ENCODE measurements at regions not wholly inside any gene's neighbourhood (a gene's known extent, or its start where the extent isn't known, plus 50 kb on each side); places are given as distances from the start of the nearest gene placed in this dataset.

DNA sequence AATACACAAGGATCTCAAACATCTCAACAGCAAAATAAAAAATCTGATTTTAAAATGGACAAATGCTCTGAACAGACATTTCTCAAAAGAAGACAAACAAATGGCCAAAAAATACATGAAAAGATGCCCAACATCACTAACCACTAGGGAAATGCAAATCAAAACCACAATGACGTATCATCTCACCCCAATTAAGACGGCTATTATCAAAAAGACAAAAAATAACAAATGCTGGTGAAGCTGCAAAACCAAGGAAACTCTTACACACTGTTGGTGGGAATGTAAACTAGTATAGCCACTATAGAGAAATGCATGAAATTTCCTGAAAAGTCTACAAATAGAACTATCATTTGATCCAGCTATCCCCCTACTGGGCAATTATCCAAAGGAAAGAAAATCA lies 145.0 kb downstream of the BTG1 start:
- DNase-seq (ENCODE audit: low read depth): no peak

DNA sequence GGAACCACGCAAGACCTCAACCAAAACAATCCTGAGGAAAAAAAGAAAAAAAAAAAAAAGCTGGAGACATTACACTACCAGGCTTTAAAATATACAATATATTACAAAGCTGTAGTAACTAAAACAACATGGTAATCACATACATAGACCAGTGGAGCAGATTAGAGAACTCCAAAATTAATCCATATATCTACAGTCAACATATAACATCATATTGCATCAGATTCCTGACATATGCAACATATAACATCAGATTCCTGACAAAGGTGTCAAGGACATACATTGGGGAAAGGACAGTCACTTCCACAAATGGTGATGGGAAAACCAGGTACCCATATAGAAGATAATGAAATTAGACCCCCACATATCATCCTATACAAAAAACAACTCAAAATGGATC lies 145.8 kb downstream of the BTG1 start:
- DNase-seq (ENCODE audit: low read depth): no peak

DNA sequence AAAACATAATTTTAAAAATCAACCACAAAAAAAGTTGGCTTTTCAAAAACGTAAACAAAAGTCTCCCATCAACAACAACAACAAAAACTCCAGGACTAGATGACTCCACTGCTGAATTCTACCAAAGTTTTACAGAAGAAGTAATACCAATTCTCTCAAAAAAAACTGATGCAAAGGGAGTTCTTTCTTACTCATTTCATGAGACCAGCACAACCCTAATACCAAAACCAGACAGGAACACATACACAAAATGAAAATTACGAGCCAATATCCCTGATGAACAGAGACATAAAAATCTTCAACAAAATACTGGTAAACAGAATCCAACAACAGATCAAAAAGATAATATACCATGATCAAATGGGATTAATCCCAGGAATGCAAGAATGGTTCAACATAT lies 147.3 kb downstream of the BTG1 start:
- DNase-seq (ENCODE audit: low read depth): no peak

DNA sequence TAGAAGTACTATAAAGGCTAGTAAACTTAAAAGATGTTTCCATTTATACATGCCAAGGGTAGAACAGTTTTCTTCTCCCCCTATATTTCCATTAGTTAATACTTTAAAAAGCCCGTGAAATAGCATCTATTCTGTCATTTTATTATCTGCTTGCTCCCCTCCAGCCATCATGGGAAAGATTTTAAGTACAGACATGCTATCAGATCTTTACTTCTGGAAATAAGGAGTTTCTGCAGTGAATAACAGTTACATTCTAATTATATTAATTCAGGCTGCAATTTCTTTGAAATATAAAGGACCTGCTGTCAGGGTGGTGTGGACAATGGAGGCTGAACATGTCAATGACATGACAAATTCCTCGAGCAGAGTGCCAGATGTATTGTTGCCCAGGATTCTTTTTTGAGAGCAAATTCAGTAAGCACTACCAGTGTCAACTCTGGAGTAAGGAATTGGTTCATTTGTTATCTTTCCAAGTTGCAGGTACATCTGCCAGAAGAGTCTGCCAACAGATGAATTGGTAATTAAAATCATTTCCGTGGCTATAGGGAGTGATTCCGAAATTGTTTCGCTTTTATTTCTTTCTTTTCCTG lies 151.3 kb downstream of the BTG1 start:
- no peak for DNase-seq (ENCODE audit: low read depth)

DNA sequence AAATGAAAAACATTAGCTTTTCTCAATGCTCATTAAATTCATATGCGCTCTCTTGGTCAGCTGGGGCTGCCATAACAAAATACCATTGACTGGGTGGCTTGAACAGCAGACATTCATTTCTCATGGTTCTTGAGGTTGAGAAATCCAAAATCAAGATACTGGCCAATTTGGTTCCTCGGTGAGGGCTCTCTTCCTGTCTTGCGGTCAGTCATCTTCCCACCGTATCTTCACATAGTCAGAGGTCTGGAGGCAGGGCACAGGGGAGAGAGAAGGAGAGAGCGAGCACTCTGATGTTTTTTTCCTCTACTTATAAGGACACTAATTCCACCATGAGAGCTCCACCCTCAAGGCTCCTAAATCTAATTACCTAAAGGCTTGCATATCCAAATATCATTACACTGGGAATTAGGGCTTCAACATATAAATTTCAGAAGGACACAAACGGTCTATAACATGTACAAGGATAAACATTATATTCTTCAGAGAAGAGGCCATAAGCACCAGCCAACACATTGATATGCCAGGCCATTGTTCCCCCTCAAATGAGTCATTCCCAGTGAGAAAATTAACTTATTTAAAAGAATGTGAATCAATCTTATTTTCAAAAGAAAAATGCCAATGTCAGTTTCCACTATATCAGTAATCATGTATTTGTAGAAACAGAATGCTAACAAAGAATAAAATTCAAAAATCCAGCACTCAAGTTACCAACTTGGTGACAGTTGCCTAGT lies 152.2 kb downstream of the BTG1 start:
- DNase-seq (ENCODE audit: low read depth): no peak

DNA sequence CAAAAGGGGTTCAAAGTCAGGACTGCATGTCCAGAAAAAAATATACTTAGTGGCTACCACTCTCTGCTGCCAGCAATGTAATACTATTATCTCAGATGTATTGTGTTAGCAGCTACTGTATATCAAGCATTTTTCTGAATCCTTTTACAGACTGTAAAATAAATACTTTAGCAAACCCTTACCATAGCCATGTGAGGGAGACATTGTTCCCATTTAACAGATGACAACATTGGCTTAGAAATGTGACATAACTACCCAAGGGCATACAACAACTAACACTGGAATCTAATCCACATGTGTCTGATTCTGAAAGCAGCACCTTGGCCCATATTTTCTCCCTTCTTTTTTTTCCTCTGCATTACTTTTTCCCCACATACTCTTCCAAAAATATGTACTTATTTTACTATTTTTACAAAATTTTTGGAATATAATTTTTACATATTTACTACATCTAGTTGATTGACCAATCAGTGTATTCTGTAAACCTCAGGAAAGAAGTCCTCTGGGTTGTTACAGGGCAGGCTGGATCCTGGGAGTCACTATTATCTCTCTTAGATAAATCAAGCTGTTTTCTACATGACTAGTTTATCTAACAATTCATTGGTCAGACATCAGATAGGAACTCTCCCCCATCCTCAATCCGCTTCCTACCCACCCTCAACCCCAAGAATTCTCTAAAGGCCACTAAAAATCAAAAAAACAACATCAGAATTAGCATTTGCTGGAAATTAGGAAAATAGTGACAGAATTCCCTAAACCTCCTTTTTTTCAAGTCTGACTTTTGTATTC lies 154.1 kb downstream of the BTG1 start:
- DNase-seq (ENCODE audit: low read depth): no peak

DNA sequence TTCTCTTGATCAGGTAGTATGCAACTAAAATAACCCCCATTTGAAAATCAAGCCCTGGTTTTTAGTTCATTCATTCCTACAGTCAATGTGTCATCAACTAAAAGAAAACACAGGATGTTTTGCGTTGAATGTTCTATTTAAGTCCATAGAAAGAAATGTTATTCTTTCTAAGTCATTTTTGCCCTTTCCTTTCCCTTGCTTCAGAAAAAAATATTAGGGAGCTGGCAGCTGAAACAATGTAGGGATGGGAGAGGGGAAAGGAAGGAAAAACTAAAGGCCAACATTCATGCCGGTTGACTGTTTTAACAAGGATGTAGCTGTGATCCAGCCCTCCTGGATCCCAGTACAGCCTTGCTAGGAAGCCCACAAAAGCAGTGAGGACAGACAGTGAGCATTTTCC lies 155.1 kb downstream of the BTG1 start:
- no peak for DNase-seq (ENCODE audit: low read depth)

DNA sequence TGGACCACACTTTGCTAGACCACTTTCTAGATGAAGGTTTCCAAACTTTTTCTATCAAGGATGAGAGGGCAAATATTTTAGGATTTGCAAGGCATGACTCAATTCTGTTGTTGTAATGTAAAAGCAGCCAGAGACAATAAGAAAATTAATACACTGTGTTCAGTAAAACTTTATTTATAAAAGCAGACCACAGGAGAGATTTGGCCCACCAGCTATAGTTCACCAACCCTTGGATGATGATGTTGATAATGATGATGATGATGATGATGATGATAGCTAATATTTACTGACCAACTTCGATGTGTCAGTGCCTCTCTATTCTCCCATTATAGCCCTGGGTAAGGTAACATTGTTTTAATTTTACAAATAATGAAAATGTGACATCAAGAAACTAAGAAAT lies 156.5 kb downstream of the BTG1 start:
- DNase-seq (ENCODE audit: low read depth): no peak

DNA sequence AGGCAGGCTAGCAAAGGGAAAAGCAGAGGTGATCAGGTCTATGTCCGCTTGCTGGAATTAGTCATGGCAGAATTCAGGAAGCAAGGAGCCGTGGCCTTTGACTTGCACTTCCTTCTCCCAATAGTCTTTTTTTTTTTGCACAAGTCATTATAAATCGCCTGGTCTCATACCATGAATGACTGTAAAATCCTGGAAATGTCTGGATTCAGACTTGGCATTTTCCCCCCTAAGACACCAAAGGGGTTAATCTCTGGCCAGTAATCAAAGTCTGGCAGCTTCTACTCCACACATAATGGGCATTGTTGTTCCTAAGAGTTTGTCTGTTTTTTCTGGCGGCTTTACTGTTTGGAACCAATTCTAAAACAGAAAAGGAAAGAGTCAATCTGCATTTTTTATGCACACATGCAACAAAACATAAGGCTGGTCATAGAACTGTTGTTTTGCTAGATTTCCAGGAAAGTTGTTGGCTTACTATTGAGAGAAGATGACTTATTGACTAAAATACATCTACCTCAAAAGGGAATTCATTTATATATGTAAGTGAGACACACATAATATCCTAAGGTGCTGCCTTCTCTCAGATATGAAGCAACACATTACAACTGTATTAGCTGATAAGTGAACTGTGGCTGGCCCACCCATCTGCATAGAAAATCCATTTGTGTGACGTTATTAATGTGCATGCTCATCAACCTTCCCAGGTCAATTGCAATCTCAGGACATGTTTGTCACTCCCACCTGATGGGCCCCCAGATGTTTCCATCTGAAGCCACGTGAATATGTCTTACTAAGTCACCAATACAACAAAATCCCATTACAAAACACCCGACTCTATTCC lies 157.3 kb downstream of the BTG1 start:
- DNase-seq (ENCODE audit: low read depth): no peak

DNA sequence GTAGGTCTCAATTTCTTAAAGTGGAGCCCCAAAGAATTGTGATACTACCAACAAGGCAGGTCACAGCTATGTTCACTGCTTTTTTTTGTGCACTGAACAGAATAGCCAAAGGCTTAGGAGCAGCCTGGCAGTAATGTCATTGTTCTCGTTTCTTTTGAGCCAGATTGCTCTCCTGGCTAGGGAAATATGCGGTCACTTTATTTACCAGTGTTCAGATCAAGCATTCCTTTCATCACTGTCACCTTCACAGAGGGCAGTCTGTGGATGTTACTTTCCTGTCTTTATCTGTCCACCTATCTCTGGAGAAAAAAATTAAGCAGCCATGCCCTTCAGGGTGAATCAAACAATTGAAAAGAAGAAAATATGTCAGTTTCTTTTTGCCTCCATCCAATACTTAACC lies 159.6 kb downstream of the BTG1 start:
- no peak for DNase-seq (ENCODE audit: low read depth)

DNA sequence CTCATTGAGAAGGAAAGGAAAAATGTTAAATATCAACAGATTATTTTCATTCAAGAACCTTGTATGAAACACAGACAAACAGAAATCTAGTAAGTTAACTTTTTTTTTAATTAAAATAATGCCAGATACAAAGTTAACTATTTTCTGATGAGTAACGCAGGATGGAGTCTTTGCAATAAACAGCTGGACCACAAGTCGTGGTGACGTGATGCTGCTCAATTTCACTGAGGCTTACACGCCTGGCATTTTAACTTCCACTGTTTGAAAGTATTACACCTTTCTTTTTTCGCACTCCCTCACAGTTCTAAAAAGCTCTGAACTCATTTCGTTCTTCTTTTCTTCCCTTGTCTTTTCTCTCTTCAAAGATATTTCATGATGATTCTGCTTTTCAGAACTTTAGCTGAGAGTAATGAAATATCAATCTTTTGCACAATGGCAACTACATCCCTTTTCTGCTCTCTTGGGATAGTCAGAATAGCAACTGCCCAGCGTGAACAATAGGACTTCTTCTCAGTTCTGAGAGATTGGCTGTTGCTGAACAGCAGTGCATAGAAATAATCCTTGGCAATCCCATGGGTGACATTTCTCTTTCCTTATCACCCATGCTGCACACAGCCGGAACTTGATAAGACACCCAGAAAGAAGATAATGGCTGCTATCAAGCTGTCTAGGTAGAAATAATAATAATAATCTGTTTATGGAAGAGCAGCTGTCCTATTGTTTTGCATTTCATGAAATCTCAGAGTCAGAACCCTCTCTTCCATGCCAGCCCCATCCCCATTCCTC lies 160.5 kb downstream of the BTG1 start:
- DNase-seq (ENCODE audit: low read depth): no peak

DNA sequence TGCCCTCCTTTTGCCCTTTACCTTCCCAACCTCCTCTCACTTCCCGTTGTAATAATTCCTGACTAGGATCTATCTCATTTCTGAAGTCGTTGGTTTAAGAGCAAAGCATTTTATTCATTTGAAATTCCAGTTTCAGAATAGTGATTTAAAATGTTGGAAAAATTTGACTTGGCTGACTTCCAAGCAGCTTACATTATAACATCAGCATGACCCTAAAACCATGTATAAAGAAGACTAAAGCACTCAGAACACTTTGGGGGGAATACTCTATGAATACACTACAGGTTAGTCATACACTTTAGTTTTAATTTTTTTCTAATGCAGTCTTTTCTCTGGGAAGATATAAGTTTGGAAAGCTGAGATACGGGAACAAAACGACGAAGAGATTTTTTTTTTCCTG lies 161.1 kb downstream of the BTG1 start:
- no peak for DNase-seq (ENCODE audit: low read depth)

DNA sequence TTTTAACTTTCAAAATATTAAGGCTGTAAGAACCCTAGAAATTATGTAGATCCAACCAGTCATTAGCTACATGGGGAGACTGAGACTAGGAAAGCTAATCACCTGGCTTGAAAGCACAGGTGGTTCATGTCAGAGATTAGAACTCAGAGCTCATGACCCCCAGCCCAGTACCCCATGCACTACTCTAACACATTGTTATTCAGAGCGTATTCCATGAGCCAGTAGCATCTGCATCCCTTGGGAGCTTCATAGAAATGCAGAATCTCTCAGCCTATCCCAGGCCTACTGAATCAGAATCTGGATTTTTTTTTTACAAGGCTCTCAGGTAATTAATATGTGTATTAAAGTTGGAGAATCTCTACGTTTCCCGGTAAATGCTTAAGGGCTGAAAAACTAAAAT lies 161.7 kb downstream of the BTG1 start:
- DNase-seq (ENCODE audit: low read depth): no peak

DNA sequence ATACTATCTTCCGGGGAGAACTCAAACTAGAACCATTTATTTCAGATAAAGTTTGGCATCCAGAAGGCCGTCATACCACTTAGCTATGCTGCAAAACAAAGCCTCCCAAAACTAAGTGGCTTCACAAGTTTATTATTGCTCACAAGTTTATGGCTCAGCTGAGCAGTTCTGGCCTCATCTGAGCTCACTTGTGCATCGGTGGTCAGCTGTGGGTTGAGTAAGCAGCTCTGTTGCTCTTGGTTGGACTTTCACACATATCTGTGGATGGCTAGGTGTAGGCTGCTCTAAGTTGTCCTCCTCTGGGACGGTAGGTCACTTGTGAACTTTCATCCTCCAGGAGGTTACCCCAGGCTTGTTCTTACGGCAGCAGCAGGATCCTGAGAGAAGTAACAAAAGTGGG lies 162.7 kb downstream of the BTG1 start:
- no peak for DNase-seq (ENCODE audit: low read depth)

DNA sequence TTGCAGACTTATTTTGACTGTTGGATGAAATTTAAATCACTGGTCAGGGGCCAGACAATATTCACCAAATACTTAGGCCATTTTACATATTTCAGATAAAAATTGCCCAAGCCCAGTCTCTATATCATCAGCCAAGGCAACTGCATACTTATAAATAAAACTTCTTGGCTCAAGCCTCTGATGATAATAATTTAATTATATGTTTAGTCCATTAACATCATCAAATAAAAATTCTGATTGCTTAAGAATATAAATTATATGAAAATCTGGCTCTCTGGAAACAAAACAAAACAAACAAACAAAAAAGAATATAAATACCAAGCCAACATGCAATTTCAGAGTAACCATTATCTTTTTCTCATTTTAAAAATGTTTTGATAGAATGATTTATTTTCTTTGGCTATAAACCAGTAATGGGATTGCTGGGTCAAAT lies 165.2 kb downstream of the BTG1 start:
- no peak for DNase-seq (ENCODE audit: low read depth)

DNA sequence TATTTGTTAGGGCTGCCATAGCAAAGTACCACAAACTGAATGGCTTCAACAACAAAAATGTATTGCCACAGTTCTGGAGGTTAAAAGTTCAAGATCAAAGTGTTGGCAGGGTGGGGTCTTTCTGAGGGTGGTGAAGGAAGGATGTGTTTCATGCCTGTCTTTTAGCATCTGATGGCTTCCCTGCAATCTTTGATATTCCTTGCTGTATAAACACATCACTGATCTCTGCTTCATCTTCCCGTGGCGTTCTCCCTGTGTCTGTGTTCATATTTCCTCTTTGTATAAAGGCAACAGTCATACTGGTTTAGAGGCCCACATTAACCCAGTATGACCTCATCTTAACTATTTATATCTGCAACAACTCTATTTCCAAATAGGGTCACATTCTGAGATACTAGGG lies 167.5 kb downstream of the BTG1 start:
- DNase-seq (ENCODE audit: low read depth): no peak

DNA sequence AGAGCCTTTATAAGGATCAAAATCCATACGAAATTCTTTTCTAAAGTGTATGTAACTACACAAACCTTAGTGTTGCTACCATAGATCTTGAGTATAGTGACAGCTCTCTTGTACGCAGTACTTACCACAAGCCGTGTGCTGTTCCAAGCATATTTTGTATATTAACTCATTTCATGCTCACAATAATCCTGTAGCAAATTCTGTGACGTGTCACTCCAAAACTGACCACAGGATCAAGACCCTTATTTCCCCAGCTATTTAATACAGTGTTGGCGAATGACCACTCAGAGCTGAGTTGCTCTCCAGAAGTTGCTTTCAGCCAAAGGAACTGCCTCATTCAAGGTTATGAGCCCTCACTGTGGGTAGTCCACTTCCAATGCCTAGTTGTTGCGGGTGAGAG lies 169.8 kb downstream of the BTG1 start:
- DNase-seq (ENCODE audit: low read depth): no peak

DNA sequence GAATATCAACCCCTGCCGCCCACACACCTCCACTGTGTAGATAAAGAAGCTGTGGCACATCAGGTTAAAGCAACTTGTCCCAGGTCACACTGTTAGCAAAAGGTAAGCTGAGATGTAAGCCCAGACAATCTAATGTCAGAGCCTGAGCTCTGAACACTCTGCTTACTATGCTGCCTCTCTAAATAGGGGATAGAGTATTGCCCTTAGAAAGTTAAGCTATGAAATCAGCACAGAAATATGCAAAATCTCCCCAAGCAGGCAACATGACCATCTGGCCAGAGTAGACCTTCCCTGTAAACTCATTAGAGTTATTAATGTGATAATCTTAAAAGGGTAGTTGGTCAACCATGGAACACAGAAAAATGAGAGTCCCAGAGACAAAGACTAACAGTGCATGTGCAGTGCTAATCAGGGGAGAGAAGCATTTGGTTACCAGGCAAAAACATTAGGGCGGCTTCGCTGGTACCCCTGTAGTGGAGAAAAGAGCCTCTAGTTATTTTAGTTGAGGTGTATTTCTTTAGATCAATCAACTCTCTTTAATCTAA lies 171.0 kb downstream of the BTG1 start:
- no peak for DNase-seq (ENCODE audit: low read depth)

DNA sequence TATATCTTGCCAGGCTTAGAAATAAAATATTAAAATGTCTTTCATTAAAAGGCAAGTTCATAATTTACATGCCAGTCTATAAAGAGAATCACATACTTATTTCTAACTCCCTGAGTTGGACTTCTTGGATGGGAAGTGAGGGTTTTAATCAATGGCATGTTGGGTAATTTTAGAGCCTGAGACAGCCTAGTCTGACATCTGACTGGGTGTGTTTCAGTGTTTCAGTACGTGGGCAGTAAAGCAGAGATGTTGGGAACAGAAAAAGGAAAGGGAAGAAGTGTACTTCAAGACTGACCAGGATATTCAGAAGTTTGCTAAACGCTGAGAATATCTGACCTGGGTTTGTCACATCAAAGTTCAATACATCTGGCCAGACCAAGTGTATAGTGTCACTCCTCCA lies 171.8 kb downstream of the BTG1 start:
- no peak for DNase-seq (ENCODE audit: low read depth)

DNA sequence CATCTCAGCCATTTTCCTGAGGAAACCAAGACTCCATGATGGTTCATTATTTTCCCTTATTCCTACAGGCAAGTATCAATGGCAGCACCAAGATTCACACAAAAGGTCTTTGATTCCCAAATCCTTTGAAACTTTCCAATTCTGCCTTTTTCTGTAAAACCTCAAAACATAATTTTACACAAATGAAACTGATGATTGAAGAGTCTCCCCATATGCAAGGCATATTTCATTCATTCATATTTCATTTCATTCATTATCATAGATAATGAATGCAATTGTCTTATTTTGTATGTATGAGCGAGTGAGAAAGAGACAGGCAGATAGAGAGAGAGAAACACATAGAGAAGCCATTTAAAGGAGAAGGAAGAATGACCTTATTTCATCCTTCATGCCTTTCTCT lies 172.8 kb downstream of the BTG1 start:
- DNase-seq (ENCODE audit: low read depth): no peak

DNA sequence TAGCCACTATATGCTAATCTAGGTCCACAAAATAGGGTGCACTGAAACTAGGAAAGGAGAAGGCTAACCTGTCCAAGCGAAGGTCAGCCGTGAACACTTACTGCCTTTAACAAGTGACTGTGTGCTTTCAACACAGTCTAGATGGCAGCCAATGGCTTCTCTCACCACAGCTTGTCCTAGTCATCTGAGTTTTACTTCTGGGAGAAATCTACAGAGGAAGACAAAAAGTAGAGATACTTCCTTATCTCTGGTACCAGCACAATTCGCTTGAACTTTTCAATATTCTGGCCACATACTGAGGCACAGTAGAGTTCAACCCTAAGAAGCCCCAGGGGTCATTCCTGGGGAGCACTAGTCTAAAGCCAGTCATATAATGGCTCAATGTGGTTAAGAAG lies 176.9 kb downstream of the BTG1 start:
- no peak for DNase-seq (ENCODE audit: low read depth)

All from GM04503 (cell line).